ENCODE measurements at regions not wholly inside any gene's neighbourhood (a gene's known extent, or its start where the extent isn't known, plus 50 kb on each side); places are given as distances from the start of the nearest gene placed in this dataset.

DNA sequence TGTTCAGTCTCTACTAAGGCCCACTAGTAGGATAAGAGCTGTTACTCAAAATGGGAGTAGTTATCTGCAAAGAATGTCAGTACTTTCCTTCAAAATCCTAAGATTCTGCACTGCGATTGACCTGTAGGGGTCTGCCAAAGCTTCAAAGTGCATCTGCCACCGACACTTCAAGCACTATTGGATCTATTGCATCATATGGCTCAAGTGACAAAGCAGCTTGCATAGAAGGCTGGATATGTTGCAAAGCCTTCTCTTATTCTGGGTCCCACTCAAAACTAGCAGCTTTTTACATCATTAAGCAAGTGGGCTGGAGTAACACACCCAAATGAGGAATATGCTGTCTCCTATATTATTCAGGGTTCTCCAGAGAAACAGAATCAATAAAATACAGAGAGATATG lies 115.4 kb upstream of the EMCN start (continued):
- TF ChIP-seq ZNF532 (CRISPR knock-in tag; IDR thresholded peaks at IDR 0.05; ENCODE audit: borderline replicate concordance) = no peak
- TF ChIP-seq, protein P1, sequence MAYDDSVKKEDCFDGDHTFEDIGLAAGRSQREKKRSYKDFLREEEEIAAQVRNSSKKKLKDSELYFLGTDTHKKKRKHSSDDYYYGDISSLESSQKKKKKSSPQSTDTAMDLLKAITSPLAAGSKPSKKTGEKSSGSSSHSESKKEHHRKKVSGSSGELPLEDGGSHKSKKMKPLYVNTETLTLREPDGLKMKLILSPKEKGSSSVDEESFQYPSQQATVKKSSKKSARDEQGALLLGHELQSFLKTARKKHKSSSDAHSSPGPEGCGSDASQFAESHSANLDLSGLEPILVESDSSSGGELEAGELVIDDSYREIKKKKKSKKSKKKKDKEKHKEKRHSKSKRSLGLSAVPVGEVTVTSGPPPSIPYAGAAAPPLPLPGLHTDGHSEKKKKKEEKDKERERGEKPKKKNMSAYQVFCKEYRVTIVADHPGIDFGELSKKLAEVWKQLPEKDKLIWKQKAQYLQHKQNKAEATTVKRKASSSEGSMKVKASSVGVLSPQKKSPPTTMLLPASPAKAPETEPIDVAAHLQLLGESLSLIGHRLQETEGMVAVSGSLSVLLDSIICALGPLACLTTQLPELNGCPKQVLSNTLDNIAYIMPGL (CRISPR knock-in tag; IDR thresholded peaks at IDR 0.05) = no peak

DNA sequence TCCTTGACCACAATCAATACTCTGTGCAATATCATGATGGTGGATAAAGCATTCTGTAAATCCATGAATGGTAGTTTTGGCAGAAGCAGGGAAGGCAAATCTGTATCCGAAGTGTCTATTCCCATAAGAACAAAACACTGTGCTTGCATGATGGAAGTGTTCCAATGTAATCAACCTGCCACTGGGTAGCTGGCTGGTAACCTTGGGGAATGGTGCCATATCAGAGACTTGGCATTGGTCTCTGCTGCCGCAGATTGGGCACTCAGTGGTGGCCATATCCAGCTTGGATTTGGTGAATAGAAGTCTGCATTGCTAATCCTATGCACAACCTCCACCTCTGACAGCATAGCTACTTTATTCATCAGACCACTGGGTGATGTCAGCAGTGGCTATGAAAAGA lies 114.3 kb upstream of the EMCN start:
- DNase-seq (ENCODE audit: low spot score) (no peak), ATAC-seq (no peak)
- H3K36me3 Mint-ChIP-seq = no peaks in the 10 kb centered on the region
- H3K27ac Mint-ChIP-seq = no peak overlapping the region
- ChIA-PET CTCF (no interaction called here), POLR2A (interaction anchor here (0.6 kb wide), 1 partner anchor 105 kb away, joined by 4 read pairs; no protein-coding TSS in a partner anchor)
- no peaks in the 10 kb centered on the region for H3K4me1 Mint-ChIP-seq
- H3K4me3 Mint-ChIP-seq = no peak overlapping the region
- H3K9me3 Mint-ChIP-seq = no peaks in the 10 kb centered on the region
- H3K27me3 Mint-ChIP-seq (ENCODE audit: low read depth) = no peaks in the 10 kb centered on the region
- TF ChIP-seq EMX1 (CRISPR knock-in tag; IDR thresholded peaks at IDR 0.05) = no peak
- TF ChIP-seq ATF3 (CRISPR knock-in tag; conservative IDR thresholded peaks at IDR 0.05) = no peak
- TF ChIP-seq E2F5 (CRISPR knock-in tag; IDR thresholded peaks at IDR 0.05) = no peak
- TF ChIP-seq NR3C1 (CRISPR knock-in tag; conservative IDR thresholded peaks at IDR 0.05; ENCODE audit: low read depth) = no peak
- no peak for TF ChIP-seq ZNF263 (CRISPR knock-in tag; IDR thresholded peaks at IDR 0.05; ENCODE audit: low read depth)
- no peak for TF ChIP-seq ESRRA (CRISPR knock-in tag; IDR thresholded peaks at IDR 0.05; ENCODE audit: borderline replicate concordance)
- TF ChIP-seq ZSCAN18 (CRISPR knock-in tag; IDR thresholded peaks at IDR 0.05) = no peak
- no peak for TF ChIP-seq TEAD1 (CRISPR knock-in tag; IDR thresholded peaks at IDR 0.05)
- TF ChIP-seq NFE2L1 (CRISPR knock-in tag; IDR thresholded peaks at IDR 0.05) = no peak

- Mint-ChIP-seq H3K36me3 (no peaks in the 10 kb centered on the region), H3K9me3 (no peaks in the 10 kb centered on the region), H3K27ac (no peak overlapping the region), H3K4me3 (no peak overlapping the region), H3K27me3 (ENCODE audit: low read depth) (no peaks in the 10 kb centered on the region), H3K4me1 (no peaks in the 10 kb centered on the region)
- CTCF ChIA-PET = no interaction called here
- ATAC-seq = no peak
- DNase-seq (ENCODE audit: low spot score) = no peak
- POLR2A ChIA-PET = interaction anchor here (0.6 kb wide), 1 partner anchor 104 kb away, joined by 4 read pairs; no protein-coding TSS in a partner anchor
- TF ChIP-seq TP53 (CRISPR knock-in tag; IDR thresholded peaks at IDR 0.05) = no peak
- TF ChIP-seq CBFB (CRISPR knock-in tag; IDR thresholded peaks at IDR 0.05; ENCODE audit: low read depth) = no peak
- no peak for TF ChIP-seq ERG (CRISPR knock-in tag; IDR thresholded peaks at IDR 0.05)
- no peak for TF ChIP-seq FOXP4 (CRISPR knock-in tag; IDR thresholded peaks at IDR 0.05)
- TF ChIP-seq ATF3 (CRISPR knock-in tag; conservative IDR thresholded peaks at IDR 0.05) = no peak
- no peak for TF ChIP-seq ZBTB43 (CRISPR knock-in tag; IDR thresholded peaks at IDR 0.05)
These were observed 113.6 kb upstream of the EMCN start for GRCh38 chr4:100631281-100631968.
